Mesodermal cell (in vitro differentiated cells): ENCODE measurements at regions not wholly inside any gene's neighbourhood (a gene's known extent, or its start where the extent isn't known, plus 50 kb on each side); places are given as distances from the start of the nearest gene placed in this dataset.
"Not testable (repeated sequence)": the region's sequence is repeated elsewhere in the genome, so short reads cannot be mapped to it uniquely, and the experiment has no call there.

ENCODE experiments used
- H3K27ac ChIP-seq: 2 replicates; pipeline ENCODE4 v1.7.0; 2013; ENCODE audit warnings: mild to moderate bottlenecking, low read depth, low read length, moderate library complexity; ENCODE audit not compliant: severe bottlenecking
- H3K36me3 ChIP-seq: 2 replicates; pipeline ENCODE4 v1.7.1; 2013; ENCODE audit warnings: mild to moderate bottlenecking, low read length, moderate library complexity; ENCODE audit not compliant: control insufficient read depth, insufficient read depth
- H3K4me1 ChIP-seq: one replicate; pipeline ENCODE4 v1.7.1; 2013; ENCODE audit warnings: mild to moderate bottlenecking, low read length; ENCODE audit not compliant: insufficient read depth, control insufficient read depth, poor library complexity, severe bottlenecking
- H3K4me3 ChIP-seq: 2 replicates; pipeline ENCODE4 v1.7.0; 2013; ENCODE audit warnings: low read length, control low read depth, mild to moderate bottlenecking; ENCODE audit not compliant: insufficient read depth, poor library complexity, severe bottlenecking; ENCODE audit errors: extremely low read depth
- H3K9me3 ChIP-seq: 2 replicates; pipeline ENCODE4 v1.7.1; 2013; ENCODE audit warnings: mild to moderate bottlenecking, low read length, moderate library complexity; ENCODE audit not compliant: control insufficient read depth
- WGBS, 2 experiments: methylation state at CpG; one replicate each; pipeline ENCODE4 v1.1.5; 2013; ENCODE audit warnings: missing lambda C conversion rate in 2 of 2; ENCODE audit not compliant: insufficient coverage in 2 of 2; 5-methylcytosine and 5-hydroxymethylcytosine counted together

- H3K9me3 ChIP-seq, H3K4me1 ChIP-seq, H3K4me3 ChIP-seq, H3K36me3 ChIP-seq, H3K27ac ChIP-seq: not testable (repeated sequence)
- 90 to 92% methylated on average over 18 to 46 of the region's 54 CpGs for WGBS, 2 experiments
Measured at GRCh38 chr5:102154791-102155605, 141.1 kb downstream of the SLCO4C1 start.

GRCh38 chr5:102154291-102154690 lies 141.8 kb downstream of the SLCO4C1 start:
- no peaks in the 10 kb centered on the region for H3K36me3 ChIP-seq
- no peak overlapping the region for H3K27ac ChIP-seq
- H3K4me3 ChIP-seq = no peak overlapping the region
- H3K9me3 ChIP-seq = no peaks in the 10 kb centered on the region
- no CpG with 5 or more reads among the region's 2 CpGs for WGBS, 2 experiments
- H3K4me1 ChIP-seq = no peaks in the 10 kb centered on the region

- no peak overlapping the region for H3K27ac ChIP-seq
- WGBS, 2 experiments = 49 to 55% methylated on average over 5 of the region's 5 CpGs
Measured at GRCh38 chr5:102153003-102153759, 142.9 kb downstream of the SLCO4C1 start.

GRCh38 chr5:102139029-102139428 lies 157.1 kb downstream of the SLCO4C1 start:
- no CpG with 5 or more reads among the region's 2 CpGs for WGBS, 2 experiments
- no peak overlapping the region for H3K4me3 ChIP-seq
- H3K4me1 ChIP-seq = no peaks in the 10 kb centered on the region
- H3K27ac ChIP-seq = no peak overlapping the region
- no peaks in the 10 kb centered on the region for H3K36me3 ChIP-seq
- H3K9me3 ChIP-seq = no peaks in the 10 kb centered on the region

More at GRCh38 chr5:102153003-102153759, 142.9 kb downstream of the SLCO4C1 start:
- H3K4me3 ChIP-seq = no peak overlapping the region
- H3K36me3 ChIP-seq = no peaks in the 10 kb centered on the region
- no peaks in the 10 kb centered on the region for H3K9me3 ChIP-seq
- no peaks in the 10 kb centered on the region for H3K4me1 ChIP-seq

- Histone ChIP-seq H3K4me1 (no peaks in the 10 kb centered on the region), H3K36me3 (no peaks in the 10 kb centered on the region), H3K9me3 (no peaks in the 10 kb centered on the region), H3K4me3 (no peak overlapping the region), H3K27ac (no peak overlapping the region)
- WGBS, 2 experiments = 92% methylated on average over 2 to 3 of the region's 4 CpGs
Measured at GRCh38 chr5:102138243-102138653, 157.8 kb downstream of the SLCO4C1 start.

- no peaks in the 10 kb centered on the region for H3K9me3 ChIP-seq
- no peaks in the 10 kb centered on the region for H3K36me3 ChIP-seq
- no peak overlapping the region for H3K4me3 ChIP-seq
- 75 to 91% methylated on average over 1 to 3 of the region's 3 CpGs for WGBS, 2 experiments
- H3K4me1 ChIP-seq = no peaks in the 10 kb centered on the region
- H3K27ac ChIP-seq = no peak overlapping the region
Measured at GRCh38 chr5:102130890-102131289, 165.2 kb downstream of the SLCO4C1 start.

- H3K4me3 ChIP-seq = no peak overlapping the region
- no peaks in the 10 kb centered on the region for H3K36me3 ChIP-seq
- no peak overlapping the region for H3K27ac ChIP-seq
- H3K4me1 ChIP-seq = no peaks in the 10 kb centered on the region
- 70 to 100% methylated on average over 2 of the region's 5 CpGs for WGBS, 2 experiments
- H3K9me3 ChIP-seq = no peaks in the 10 kb centered on the region
Measured at GRCh38 chr5:102130386-102130785, 165.7 kb downstream of the SLCO4C1 start.

- H3K4me3 ChIP-seq = no peak overlapping the region
- WGBS, 2 experiments = no CpG with 5 or more reads among the region's 3 CpGs
Measured at GRCh38 chr5:102119252-102119651, 176.8 kb downstream of the SLCO4C1 start.

GRCh38 chr5:102115736-102116135 lies 180.3 kb downstream of the SLCO4C1 start:
- Histone ChIP-seq H3K4me1 (no peaks in the 10 kb centered on the region), H3K36me3 (no peaks in the 10 kb centered on the region), H3K27ac (no peak overlapping the region), H3K9me3 (no peaks in the 10 kb centered on the region), H3K4me3 (no peak overlapping the region)
- no CpG with 5 or more reads among the region's 1 CpG for WGBS, 2 experiments

More at GRCh38 chr5:102119252-102119651, 176.8 kb downstream of the SLCO4C1 start:
- Histone ChIP-seq H3K36me3 (no peaks in the 10 kb centered on the region), H3K4me1 (no peaks in the 10 kb centered on the region), H3K9me3 (no peaks in the 10 kb centered on the region), H3K27ac (no peak overlapping the region)

- H3K36me3 ChIP-seq = no peaks in the 10 kb centered on the region
- no peak overlapping the region for H3K27ac ChIP-seq
- 78 to 85% methylated on average over 8 of the region's 9 CpGs for WGBS, 2 experiments
- H3K4me3 ChIP-seq = no peak overlapping the region
- no peaks in the 10 kb centered on the region for H3K9me3 ChIP-seq
- H3K4me1 ChIP-seq = no peaks in the 10 kb centered on the region
Measured at GRCh38 chr5:102114525-102115069, 181.5 kb downstream of the SLCO4C1 start.
